GM19467 (cell line): ENCODE measurements at regions not wholly inside any gene's neighbourhood (a gene's known extent, or its start where the extent isn't known, plus 50 kb on each side); places are given as distances from the start of the nearest gene placed in this dataset.
"Not testable (repeated sequence)": the region's sequence is repeated elsewhere in the genome, so short reads cannot be mapped to it uniquely, and the experiment has no call there.

Experiments used
- ATAC-seq: cut with Tn5 transposase; IDR thresholded peaks from one replicate; pipeline ENCODE4 v1.9.1; 2021; ENCODE audit warnings: mild to moderate bottlenecking, moderate library complexity; ENCODE audit not compliant: unreplicated experiment

- no peak for ATAC-seq
These were observed 92.0 kb upstream of the CARD11 start for GRCh38 chr7:3135626-3136025.

DNA sequence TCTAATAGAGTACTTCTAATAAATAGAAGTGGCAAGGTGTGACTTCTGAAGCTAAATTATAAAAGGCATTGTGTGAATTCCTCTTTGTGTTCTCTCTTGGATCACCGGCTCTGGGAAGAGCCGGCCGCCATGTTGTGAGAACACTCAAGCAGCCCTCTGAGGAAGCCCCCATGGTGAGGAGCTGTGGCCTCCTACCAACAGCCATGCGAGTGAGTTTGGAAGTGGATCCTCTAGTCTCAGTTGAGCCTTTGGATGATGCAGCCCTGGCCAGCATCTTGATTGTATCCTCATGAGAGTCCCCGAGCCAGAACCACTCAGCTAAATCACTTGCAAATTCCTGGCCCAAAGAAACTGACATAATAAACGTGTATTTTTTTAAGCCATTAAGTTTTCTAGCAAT, 94.5 kb upstream of the CARD11 start:
- ATAC-seq, result no peak

DNA sequence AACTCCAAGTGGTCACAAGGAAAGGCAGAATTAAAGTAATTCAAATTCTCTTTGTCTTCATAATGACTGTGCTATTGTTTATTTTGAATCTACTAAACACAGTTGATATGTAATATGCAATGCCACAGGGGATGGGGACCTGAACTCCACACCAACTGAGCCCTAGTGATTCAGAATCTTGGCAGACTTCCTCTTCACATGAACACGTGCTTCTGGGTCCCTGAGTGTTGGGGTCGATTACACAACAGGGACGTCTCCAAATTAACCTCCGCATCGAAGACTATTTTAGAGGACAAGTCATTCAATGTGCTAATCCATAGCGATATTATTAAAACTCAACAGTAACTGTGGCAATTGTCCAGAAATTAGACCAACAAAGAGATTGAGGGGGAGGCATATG, 95.3 kb upstream of the CARD11 start:
- no peak for ATAC-seq

DNA sequence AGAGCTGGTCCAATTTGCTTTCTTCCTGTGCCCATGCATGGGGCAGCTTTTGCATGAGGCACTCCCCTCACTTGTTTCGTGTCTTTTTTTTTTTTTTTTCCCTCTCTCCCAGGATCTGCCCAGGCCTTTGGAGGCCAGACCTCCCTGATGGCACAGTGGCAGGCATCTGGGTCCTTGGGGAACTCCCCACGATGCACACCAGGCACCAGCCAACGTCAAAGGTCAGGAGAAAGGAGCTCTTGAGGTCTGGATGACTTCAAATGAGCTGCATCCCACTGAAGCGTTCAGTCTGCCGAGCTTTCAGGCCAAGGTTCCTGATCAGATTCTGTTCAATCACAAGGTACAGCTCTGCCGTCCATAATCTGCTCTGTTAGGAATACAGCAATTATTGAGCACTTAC, 97.2 kb upstream of the CARD11 start:
- ATAC-seq, result no peak

DNA sequence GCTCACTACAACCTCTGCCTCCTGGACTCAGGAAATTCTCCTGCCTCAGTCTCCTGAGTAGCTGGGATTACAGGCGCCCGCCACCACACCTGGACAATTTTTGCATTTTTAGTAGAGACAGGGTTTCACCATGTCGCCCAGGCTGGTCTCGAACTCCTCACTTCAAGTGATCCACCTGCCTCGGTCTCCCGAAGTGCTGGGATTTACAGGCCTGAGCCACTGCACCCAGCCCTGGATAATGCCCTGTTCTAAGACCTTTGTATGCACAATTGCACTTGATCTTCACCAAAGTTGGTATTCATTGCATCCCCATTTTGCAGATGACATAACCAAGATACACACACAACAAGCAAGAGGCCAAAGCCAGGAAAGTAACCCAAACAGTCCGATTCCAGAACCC, 97.7 kb upstream of the CARD11 start:
- no peak for ATAC-seq

DNA sequence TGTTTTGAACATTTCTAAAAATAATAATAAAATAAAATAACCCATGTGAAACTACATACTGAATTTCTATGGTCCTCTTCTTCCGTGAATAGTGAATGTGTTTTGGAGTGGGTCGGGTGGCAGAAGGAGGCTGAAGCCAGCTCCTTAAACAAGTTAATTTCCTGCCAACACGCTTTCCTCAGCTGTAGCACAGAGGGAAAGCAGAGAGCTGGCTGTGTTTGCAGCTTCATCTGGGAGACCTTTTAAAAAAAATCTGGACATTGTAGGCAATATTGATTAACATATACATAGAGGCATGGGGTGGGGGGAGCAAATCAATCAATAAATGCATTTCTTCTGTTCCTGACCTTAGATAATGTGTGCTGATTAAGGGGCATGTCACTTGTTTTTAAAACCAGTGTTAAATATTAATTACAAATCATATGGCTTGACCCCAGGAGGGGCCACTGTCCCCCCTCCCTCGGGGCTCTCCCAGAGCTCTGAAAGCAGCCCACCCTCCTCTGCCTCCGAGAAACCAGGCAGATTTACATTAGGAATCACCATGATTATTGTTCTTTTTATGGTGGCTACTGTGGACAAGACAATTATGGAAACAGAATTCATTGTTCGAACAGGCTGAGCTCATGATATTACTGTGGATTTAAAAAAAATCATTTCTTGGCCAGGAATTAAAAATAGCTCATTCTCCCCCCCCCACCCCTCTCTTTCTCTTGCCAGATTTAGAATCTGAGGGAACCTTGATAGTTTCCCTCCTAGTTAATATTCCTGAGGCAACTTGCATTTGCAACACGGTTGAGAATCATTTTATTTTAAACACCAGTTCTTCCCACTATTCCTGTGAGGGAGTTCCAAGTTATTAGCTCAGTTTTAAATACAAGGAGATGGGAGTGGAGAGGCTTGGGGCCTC, 100.5 kb upstream of the CARD11 start:
- ATAC-seq, result no peak

DNA sequence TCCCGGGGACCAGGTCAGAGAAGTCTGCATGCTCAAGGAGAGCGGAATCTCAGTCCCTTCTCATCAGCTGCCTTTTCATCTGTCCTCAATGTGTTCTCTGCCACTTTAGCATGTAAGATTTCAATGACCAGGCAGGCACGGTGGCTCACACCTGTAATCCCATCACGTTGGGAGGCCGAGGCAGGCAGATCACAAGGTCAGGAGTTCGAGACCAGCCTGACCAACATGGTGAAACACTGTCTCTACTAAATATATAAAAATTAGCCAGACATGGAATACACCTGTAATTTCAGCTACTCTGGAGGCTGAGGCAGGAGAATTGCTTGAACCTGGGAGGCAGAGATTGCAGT, 101.1 kb upstream of the CARD11 start:
- not testable (repeated sequence) for ATAC-seq

DNA sequence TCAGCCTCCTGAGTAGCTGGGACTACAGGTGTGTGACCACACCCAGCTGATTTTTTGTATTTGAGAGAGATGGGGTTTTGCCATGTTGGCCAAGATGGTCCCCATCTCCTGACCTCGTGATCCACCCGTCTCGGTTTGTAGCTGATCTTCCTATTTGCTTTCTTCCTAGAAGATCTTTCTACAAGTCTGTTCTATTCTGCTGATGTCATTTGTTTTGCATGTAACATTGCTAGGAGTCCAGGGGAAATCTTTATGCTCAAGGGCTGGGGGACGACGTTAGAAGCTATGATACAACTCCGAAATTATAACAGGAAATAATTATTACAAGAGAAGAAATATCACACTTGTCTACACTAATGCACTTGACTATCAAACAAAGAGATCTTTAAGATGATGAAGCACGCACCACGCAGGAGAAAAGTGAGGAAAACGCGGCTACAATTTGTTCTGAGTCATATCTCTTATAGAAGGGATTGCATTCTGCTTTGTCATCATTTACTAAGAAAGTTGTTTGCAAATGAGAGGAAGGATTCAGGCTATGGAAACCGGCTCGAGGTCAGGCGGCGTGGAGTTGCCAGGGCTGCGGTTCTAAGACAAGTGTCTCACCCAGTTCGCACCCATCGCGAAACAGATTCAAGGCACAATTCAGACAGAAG, 103.0 kb upstream of the CARD11 start:
- ATAC-seq, result no peak

GRCh38 chr7:3148471-3148870, 104.8 kb upstream of the CARD11 start:
- not testable (repeated sequence) for ATAC-seq

GRCh38 chr7:3149231-3149995, 105.7 kb upstream of the CARD11 start:
- no peak for ATAC-seq

DNA sequence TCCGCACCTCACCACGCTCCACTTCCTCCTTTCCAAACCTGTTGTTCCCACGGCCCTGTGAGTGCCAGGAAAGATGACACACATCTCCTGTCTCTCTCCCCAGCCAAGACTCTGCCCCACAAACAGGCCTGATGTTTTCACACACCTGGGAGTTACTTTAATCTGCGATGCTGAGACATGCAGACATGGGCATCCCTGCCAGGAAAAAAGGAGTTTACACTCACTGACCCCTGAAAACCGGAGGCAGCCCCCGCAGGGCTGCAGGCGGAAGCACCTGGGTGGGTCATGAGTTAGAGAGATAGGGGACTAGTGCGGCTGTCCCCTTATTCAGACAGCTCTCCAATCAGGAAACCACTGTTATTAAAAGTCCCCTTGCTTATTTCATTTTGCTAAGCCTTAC, 106.4 kb upstream of the CARD11 start:
- ATAC-seq, result no peak

DNA sequence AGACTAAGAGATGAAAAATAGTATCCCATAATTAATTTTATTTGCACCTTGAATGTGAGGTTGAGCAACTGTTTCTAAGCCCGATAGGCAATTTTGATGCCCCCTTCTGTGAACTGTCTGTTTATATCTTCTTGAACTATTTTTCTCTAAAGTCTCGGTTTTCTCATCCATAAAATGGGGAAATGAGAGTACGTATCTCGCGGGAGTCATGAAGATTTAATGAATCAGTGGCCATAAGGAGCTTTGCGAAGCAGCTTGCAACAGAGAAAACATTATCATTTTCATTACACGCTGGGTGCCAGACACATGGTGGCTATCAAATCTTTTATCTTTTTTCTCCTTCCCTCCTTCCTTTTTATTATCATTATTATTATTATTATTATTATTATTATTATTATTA, 108.1 kb upstream of the CARD11 start:
- no peak for ATAC-seq

DNA sequence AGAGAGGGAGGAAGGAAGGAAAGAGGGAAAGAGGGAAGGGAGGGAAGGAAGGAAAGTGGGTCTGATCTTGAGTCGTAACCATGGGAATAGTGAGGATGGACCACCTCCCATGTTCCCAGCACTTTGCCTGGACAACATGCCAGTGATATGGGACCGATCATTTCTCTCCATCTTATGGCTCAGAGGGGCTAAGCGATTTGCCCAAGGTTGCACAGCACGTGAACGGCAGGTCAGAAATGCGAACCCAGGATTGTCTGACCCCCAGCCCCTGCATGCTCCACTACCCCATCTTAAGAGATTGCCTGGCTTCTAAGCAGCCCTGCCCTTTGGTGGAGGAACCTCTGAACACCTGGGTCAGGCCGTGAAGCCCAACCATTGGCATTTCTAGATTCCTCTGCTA, 109.0 kb upstream of the CARD11 start:
- no peak for ATAC-seq

DNA sequence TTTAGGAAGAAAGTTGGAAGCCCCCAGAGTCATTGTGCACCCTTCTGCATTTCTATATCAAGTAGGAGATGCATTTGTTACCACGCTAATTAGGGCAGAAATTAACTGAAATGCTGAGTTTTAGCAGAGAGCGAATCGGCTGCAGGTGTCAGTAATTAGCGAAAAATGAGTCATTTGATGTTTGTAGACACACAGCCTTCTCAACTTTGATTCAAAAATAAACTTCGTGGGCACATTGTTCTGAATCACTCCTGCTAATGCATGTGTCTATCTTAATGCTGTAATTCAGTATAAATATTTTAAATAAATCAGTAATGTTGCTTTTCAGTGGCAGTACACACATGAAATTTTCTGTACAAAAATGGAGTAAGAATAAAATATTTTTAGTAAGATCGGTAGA, 109.5 kb upstream of the CARD11 start:
- ATAC-seq, result no peak

DNA sequence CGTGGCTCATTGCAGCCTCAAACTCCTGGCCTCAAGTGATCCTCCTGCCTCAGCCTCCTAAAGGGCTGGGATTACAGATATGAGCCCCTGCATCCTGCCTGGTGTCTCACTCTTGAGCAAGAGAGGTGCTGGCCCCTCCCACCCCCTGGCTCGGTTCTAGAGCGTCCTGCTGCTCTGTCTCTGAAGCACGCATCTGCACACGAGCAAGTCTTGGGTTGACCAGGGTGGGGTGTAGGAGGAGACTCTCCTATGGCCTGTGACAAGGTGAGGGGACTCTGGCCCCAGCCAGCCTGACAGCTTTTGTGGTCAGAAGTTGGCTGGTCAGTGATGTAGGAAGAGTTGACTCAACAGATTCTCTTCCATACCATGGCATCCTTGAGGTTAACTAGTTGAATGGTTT, 110.7 kb upstream of the CARD11 start:
- ATAC-seq, result no peak

GRCh38 chr7:3154881-3155494, 111.3 kb upstream of the CARD11 start:
- ATAC-seq, result no peak

DNA sequence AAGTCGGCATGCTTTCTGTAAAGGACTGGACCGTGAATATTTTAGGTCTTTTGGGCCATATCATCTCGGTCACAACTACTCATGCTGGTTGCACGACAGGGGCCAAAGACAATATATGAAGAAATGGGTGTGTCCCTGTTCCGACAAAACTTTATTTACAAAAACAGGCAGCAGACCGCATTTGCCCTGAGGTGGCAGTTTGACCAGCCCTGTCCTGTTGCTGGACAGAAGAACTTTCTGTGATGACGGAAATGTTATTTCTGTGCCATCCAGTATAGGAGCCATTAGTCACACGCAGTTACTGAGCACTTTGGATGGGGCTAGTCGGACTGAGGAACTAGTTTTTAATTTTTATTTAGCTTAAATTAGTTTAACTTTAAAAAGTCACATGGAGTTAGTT, 112.8 kb upstream of the CARD11 start:
- ATAC-seq, result no peak

DNA sequence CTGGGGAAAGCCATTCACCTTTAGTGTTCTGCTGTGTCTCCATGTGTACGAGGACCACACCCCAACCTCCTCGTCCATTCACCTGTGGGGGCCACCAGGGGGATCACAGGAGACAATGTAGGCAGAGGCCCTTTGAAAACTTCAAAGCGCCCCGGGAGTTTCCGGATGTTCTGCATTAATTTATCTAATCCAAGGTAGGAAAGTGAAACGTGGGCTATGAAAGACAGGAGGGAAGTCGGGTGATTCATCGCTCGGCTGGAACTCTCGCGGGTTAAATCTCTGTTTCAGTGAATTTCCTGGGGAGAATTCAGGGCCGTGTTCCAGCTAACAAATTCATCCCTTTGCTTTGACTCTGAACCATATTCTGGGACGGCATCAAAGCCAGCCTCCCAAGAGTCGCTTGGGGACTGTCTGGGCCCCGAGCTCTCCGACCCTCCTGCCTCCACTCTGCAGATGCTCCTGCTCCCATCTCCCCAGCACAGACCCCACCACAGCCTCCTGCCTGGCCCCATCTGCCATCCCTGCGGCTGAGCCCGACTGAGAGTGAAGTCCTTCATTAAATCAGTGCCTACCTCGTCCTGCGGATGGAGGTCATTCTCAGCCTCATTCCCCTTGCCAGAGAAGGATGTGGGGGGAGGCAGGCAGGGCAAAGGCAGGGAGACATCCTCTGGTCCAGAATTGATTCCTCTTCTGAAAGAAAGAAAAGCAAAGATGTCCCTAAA, 114.1 kb upstream of the CARD11 start:
- ATAC-seq, result no peak

- no peak for ATAC-seq
These were observed 114.7 kb upstream of the CARD11 start for GRCh38 chr7:3158341-3158760.

GRCh38 chr7:3159039-3159438, 115.4 kb upstream of the CARD11 start:
- ATAC-seq, result no peak

DNA sequence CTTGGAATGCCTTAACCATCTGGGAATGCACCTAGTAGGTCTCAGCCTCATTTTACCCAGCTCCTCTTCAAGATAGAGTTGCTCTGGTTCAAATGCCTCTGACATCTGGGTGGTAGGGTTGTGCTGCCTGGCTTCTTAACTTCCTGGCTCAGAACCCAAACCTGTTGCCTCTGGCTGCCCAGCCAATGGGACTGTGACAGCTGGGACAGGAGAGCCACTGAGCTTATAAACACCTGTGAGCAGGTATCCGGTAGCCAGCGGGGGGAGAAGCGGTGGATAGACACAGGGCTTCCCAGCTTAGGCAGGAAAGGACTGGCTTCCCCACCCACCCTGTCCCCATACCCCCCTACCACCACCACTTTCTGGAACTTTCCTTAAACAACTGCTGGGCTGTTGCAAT, 115.8 kb upstream of the CARD11 start:
- no peak for ATAC-seq
